ENCODE measurements at regions not wholly inside any gene's neighbourhood (a gene's known extent, or its start where the extent isn't known, plus 50 kb on each side); places are given as distances from the start of the nearest gene placed in this dataset.

DNA sequence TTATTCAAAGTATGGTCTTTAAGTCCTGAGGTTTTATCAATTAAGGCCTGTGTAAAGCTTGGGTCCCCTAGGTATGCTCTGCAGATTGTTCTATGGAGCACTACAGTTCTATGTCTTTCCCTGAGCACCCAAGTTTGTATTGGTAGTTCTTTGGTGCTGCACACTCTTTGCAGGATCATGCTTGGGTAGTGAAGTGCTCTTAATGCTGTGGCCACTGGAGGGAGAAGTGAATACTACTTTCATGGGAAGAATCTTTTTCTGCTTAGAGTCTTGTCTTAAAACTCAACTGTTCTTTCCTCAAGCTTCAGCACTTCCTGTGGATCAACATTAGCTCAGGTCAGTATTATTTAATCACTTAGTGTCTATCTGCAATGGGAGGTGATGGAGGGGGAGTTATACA lies 93.6 kb upstream of the CFAP20DC start:
- TF ChIP-seq CTCF (IDR thresholded peaks at IDR 0.05), result no peak
- no peak for TF ChIP-seq POLR2A (IDR thresholded peaks at IDR 0.05)
